ENCODE measurements at regions not wholly inside any gene's neighbourhood (a gene's known extent, or its start where the extent isn't known, plus 50 kb on each side); places are given as distances from the start of the nearest gene placed in this dataset.
"Not testable (repeated sequence)": the region's sequence is repeated elsewhere in the genome, so short reads cannot be mapped to it uniquely, and the experiment has no call there.

DNA sequence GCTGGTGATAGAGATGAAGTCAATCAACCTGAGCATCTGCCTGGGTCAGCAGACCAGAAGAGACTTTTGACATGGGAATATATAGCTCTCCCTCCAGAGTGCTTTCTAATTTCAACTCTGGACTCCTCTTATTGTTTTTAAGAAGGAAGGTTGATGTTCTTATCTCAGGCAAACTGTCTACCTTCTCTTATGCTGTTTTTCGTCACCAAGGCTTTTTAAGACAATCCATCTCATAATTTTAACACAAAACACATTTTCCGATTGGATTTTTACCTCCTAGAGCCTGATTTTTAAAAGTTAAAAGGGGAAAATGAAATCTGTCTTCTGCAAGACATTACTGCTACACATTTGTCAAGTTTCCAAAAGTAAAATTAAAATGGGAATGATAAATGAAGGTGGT lies 368.7 kb upstream of the MIS18BP1 start:
- Histone ChIP-seq H3K9me3 (ENCODE audit: control insufficient read depth, insufficient read depth, low read length) (no peaks in the 10 kb centered on the region), H3K36me3 (ENCODE audit: insufficient read depth, low read length) (no peaks in the 10 kb centered on the region), H3K4me1 (ENCODE audit: insufficient read depth, low read length) (no peaks in the 10 kb centered on the region), H3K9ac (ENCODE audit: low read depth, low read length) (no peak overlapping the region)

GRCh38 chr14:45619831-45620230 lies 366.8 kb upstream of the MIS18BP1 start:
- Histone ChIP-seq H3K4me1 (ENCODE audit: insufficient read depth, low read length) (no peaks in the 10 kb centered on the region), H3K9ac (ENCODE audit: low read depth, low read length) (no peak overlapping the region), H3K36me3 (ENCODE audit: insufficient read depth, low read length) (no peaks in the 10 kb centered on the region), H3K9me3 (ENCODE audit: control insufficient read depth, insufficient read depth, low read length) (no peaks in the 10 kb centered on the region)

- H3K4me1 ChIP-seq (ENCODE audit: insufficient read depth, low read length), result no peaks in the 10 kb centered on the region
- no peak overlapping the region for H3K9ac ChIP-seq (ENCODE audit: low read depth, low read length)
- H3K9me3 ChIP-seq (ENCODE audit: control insufficient read depth, insufficient read depth, low read length), result no peaks in the 10 kb centered on the region
- no peaks in the 10 kb centered on the region for H3K36me3 ChIP-seq (ENCODE audit: insufficient read depth, low read length)
Measured at GRCh38 chr14:45610318-45610717, 357.3 kb upstream of the MIS18BP1 start.

DNA sequence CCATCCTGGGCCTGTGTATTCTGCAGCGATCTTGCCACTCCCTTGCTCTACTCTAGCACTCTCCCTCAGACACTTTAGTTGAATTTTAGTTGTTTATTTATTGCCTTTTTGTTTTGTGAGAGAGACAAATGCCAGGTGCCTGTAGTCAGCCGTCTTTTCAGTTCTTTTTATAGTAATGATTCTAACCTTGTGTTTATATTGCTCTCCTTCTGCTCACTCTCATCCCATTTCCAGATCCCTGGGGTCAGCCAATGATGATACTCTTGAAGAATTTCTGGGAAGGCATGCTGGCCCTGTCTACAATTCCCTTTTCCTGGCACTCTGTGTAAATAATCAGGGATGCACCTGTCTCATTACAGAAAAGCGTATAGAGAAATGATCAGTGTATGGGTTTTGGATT lies 334.1 kb upstream of the MIS18BP1 start:
- H3K9ac ChIP-seq (ENCODE audit: low read depth, low read length), result no peak overlapping the region
- H3K4me1 ChIP-seq (ENCODE audit: insufficient read depth, low read length), result no peaks in the 10 kb centered on the region
- no peaks in the 10 kb centered on the region for H3K36me3 ChIP-seq (ENCODE audit: insufficient read depth, low read length)
- no peaks in the 10 kb centered on the region; the same call in 1 of the 2 replicates for H3K9me3 ChIP-seq (ENCODE audit: control insufficient read depth, insufficient read depth, low read length)

GRCh38 chr14:45559626-45560025 lies 306.6 kb upstream of the MIS18BP1 start:
- H3K9ac ChIP-seq (ENCODE audit: low read depth, low read length), result no peak overlapping the region
- no peaks in the 10 kb centered on the region for H3K4me1 ChIP-seq (ENCODE audit: insufficient read depth, low read length)
- no peaks in the 10 kb centered on the region for H3K36me3 ChIP-seq (ENCODE audit: insufficient read depth, low read length)
- H3K9me3 ChIP-seq (ENCODE audit: control insufficient read depth, insufficient read depth, low read length), result no peaks in the 10 kb centered on the region

DNA sequence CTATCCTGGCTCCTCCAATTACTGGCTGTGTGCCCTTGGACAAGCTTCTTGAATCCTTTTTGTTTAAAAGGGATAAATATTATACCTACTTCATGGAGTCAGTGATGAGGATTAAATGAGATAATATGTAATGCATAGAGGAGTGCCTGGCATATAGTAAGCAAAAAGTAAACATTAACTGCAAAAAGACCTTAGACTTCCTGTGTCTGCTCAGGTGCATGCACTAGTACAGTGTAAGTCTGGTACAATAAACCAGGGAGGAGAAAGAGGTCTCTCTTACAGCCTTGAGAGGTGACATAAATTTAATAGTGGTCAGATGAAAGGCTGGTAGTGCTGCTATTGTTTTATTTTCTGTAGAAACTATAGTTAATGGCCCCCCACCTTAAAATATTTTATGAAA lies 305.2 kb upstream of the MIS18BP1 start:
- H3K9me3 ChIP-seq (ENCODE audit: control insufficient read depth, insufficient read depth, low read length), result no peaks in the 10 kb centered on the region
- no peaks in the 10 kb centered on the region for H3K36me3 ChIP-seq (ENCODE audit: insufficient read depth, low read length)
- peaks cover 1% of the 10 kb centered on the region; the same call in 1 of the 2 replicates for H3K4me1 ChIP-seq (ENCODE audit: insufficient read depth, low read length)
- H3K9ac ChIP-seq (ENCODE audit: low read depth, low read length), result no peak overlapping the region

DNA sequence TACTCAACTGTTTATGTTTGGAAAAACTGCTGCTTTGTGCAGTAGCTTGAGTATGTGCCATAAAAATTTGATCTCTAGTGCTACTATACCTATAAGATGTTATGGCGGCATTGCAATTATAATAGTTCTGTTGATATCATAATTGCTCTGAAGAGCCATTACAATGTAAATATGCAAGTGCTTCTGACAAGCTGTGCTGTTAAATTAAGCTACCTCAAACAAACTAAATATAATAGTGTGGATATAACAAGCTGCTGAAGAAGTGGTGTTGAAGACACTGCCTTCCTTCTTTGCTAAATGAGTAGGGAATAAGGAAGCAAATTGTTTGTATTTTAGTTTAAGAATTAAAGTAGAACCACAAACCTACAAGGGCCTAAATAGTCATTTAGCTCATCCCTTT lies 301.0 kb upstream of the MIS18BP1 start:
- H3K36me3 ChIP-seq (ENCODE audit: insufficient read depth, low read length), result no peaks in the 10 kb centered on the region
- no peaks in the 10 kb centered on the region for H3K9me3 ChIP-seq (ENCODE audit: control insufficient read depth, insufficient read depth, low read length)
- peaks cover 5% of the 10 kb centered on the region; the same call in 1 of the 2 replicates for H3K4me1 ChIP-seq (ENCODE audit: insufficient read depth, low read length)
- no peak overlapping the region for H3K9ac ChIP-seq (ENCODE audit: low read depth, low read length)

DNA sequence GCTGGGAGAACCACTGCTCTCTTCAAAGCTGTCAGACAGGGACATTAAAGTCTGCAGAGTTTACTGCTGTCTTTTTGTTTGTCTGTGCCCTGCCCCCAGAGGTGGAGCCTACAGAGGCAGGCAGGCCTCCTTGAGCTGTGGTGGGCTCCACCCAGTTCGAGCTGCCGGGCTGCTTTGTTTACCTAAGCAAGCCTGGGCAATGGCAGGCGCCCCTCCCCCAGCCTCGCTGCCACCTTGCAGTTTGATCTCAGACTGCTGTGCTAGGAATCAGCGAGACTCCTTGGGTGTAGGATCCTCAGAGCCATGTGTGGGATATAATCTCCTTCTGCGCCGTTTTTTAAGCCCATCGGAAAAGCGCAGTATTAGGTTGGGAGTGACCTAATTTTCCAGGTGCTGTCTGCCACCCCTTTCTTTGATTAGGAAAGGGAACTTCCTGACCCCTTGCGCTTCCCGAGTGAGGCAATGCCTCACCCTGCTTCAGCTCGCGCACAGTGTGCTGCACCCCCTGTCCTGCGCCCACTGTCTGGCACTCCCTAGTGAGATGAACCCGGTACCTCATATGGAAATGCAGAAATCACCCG lies 298.3 kb upstream of the MIS18BP1 start:
- not testable (repeated sequence) for H3K4me1 ChIP-seq (ENCODE audit: insufficient read depth, low read length); H3K36me3 ChIP-seq (ENCODE audit: insufficient read depth, low read length); H3K9me3 ChIP-seq (ENCODE audit: control insufficient read depth, insufficient read depth, low read length)
- peak overlapping the region; percentile 59 for H3K9ac ChIP-seq (ENCODE audit: low read depth, low read length)

DNA sequence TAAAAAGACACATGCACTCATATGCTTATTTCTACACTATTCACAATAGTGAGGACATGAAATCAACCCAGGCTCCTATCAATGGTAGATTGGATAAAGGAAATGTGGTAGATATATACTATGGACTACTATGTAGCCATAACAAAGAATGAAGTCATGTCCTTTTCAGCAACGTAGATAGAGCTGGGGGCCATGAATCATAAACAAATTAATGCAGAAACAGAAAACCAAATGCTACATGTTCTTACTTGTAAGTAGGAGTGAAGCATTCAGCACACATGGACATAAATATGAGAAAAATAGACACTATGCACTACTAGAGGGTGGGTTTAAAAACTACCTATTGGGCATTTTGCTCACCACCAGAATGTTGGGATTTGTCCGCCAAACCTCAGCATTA lies 278.0 kb upstream of the MIS18BP1 start:
- Histone ChIP-seq H3K9me3 (ENCODE audit: control insufficient read depth, insufficient read depth, low read length) (peaks cover 3% of the 10 kb centered on the region; the same call in 1 of the 2 replicates), H3K36me3 (ENCODE audit: insufficient read depth, low read length) (no peaks in the 10 kb centered on the region), H3K4me1 (ENCODE audit: insufficient read depth, low read length) (no peaks in the 10 kb centered on the region), H3K9ac (ENCODE audit: low read depth, low read length) (no peak overlapping the region)

DNA sequence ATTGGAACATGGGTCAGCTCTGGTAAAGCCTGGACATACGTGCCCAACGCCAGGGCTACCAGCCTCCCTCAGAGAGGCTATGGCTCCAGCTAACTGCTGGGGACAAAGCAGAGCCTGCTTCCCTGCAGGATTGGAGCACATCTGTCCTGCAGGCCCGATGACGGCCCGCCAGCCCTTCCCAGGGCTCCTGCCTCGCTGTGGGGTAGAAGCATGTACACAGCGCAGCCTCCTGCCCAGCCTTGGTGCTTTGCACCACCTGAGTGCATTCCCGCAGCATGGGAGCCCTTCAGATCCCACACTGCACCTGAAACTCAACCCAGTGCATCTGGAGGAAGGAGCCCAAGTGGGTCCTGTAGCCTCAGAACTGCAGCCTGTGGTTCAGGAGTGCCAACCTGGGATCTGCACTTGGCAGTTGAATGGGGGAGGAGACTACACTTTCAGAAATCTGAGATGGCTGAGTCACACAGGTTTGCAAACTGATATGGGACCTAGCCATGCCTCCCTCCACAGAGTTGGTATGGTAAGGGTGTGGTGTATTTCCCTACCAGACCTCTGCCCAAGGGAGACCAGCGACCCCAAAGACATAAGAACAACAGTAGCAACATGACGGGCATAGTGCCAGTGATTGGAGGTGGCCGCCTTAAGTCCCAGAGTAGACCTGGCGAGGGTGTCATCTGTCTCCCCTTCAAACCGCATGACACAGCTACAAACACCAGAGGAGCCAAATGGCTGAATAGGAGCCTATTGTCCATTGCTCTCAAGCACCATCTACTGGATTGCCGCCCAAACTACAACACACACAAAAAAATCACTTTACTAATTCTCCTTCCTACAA lies 273.9 kb upstream of the MIS18BP1 start:
- H3K9ac ChIP-seq (ENCODE audit: low read depth, low read length), result no peak overlapping the region
- no peaks in the 10 kb centered on the region for H3K9me3 ChIP-seq (ENCODE audit: control insufficient read depth, insufficient read depth, low read length)
- H3K4me1 ChIP-seq (ENCODE audit: insufficient read depth, low read length), result no peaks in the 10 kb centered on the region
- H3K36me3 ChIP-seq (ENCODE audit: insufficient read depth, low read length), result no peaks in the 10 kb centered on the region

DNA sequence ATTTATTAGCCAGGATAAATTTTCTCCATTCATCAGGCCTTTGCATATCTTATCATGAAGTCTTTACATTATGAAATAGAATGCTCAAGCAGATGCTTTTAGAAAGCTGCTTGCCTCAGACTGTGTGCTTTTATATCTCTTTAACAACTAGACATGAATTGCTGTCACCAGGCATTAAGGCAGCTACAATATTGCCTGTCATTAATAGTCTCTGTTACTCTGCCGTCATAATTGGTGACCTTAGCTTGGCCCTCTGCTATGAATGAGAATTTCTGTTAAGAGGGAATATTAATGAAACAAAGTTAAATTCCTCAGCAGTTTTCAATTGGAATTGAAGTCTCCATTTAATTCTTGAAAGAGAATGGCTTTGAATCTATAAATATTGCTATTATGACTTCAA lies 266.8 kb upstream of the MIS18BP1 start:
- no peaks in the 10 kb centered on the region for H3K9me3 ChIP-seq (ENCODE audit: control insufficient read depth, insufficient read depth, low read length)
- H3K4me1 ChIP-seq (ENCODE audit: insufficient read depth, low read length), result no peaks in the 10 kb centered on the region

GRCh38 chr14:45492876-45493275 lies 239.9 kb upstream of the MIS18BP1 start:
- Histone ChIP-seq H3K4me1 (ENCODE audit: insufficient read depth, low read length) (no peaks in the 10 kb centered on the region), H3K36me3 (ENCODE audit: insufficient read depth, low read length) (no peaks in the 10 kb centered on the region), H3K9me3 (ENCODE audit: control insufficient read depth, insufficient read depth, low read length) (no peaks in the 10 kb centered on the region), H3K9ac (ENCODE audit: low read depth, low read length) (no peak overlapping the region)

More for the DNA sequence above, 266.8 kb upstream of the MIS18BP1 start:
- Histone ChIP-seq H3K9ac (ENCODE audit: low read depth, low read length) (no peak overlapping the region), H3K36me3 (ENCODE audit: insufficient read depth, low read length) (no peaks in the 10 kb centered on the region)

GRCh38 chr14:45491914-45492313 lies 238.9 kb upstream of the MIS18BP1 start:
- Histone ChIP-seq H3K9ac (ENCODE audit: low read depth, low read length) (no peak overlapping the region), H3K4me1 (ENCODE audit: insufficient read depth, low read length) (no peaks in the 10 kb centered on the region), H3K36me3 (ENCODE audit: insufficient read depth, low read length) (no peaks in the 10 kb centered on the region), H3K9me3 (ENCODE audit: control insufficient read depth, insufficient read depth, low read length) (peaks cover 3% of the 10 kb centered on the region; the same call in 1 of the 2 replicates)

DNA sequence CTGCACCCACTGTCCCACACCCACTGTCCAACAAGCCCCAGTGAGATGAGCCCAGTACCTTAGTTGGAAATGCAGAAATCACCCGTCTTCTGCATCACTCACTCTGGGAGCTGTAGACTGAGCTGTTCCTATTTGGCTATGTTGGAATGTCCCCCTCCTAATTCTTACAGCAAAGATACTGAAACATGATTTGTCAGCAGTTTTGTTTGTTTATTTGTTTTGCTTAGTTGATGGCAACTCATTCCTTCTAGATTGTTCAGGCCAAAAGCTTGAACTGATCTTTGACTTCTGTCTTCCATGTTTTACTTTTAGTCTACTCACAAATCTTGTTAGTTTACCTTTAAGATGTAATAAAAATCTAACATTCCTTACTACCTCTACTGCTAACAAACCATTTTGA lies 233.6 kb upstream of the MIS18BP1 start:
- Histone ChIP-seq H3K4me1 (ENCODE audit: insufficient read depth, low read length) (no peaks in the 10 kb centered on the region), H3K9me3 (ENCODE audit: control insufficient read depth, insufficient read depth, low read length) (peaks cover 8% of the 10 kb centered on the region), H3K36me3 (ENCODE audit: insufficient read depth, low read length) (no peaks in the 10 kb centered on the region), H3K9ac (ENCODE audit: low read depth, low read length) (no peak overlapping the region)

DNA sequence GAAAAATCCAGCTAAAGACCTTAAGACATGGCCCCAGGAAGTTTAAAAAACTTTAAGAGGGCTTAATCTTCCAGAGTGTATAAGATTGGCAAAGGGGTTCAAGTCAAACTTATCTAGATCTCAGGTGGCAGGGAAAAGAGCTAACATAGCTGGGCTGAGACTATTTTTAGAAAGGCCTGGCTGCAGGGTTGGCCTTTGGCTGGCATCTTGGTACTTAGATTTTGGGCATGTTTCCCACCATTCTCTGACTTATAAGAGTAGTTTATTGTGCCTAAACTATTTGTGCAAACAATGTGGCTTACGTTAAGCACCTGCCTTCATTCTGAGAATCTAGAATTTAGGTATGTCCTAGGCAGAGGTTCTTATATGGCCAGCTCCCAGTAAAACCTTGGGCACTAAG lies 214.0 kb upstream of the MIS18BP1 start:
- Histone ChIP-seq H3K9ac (ENCODE audit: low read depth, low read length) (no peak overlapping the region), H3K4me1 (ENCODE audit: insufficient read depth, low read length) (no peaks in the 10 kb centered on the region), H3K36me3 (ENCODE audit: insufficient read depth, low read length) (no peaks in the 10 kb centered on the region), H3K9me3 (ENCODE audit: control insufficient read depth, insufficient read depth, low read length) (no peaks in the 10 kb centered on the region)
